ENCODE measurements at regions not wholly inside any gene's neighbourhood (a gene's known extent, or its start where the extent isn't known, plus 50 kb on each side); places are given as distances from the start of the nearest gene placed in this dataset.

DNA sequence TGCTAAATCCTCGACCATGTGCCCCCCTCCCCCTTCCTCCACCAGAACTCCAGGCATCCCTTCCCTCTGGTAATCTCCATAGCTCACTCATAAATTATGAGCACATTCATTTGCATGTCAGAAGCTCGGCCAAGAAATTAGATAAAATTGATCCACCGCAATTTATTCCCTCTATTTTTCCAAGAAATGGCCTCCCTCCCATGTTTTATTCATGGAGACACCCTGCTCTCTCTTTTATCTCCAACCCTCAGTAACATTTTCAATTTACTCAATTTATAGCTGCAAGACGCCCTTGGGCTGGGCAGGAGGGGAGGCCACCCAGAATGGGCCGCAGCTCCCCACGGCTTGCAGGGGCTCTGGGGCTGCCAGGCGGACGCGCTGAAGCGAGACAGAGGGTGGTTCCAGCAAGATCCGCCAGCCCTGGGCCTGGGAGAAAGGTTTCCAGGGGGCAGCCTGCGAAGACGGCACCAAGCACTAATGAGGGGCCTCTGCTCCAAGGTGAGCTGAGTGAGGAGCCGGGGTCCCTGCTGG lies 54.7 kb upstream of the ZNF423 start:
- Histone ChIP-seq H3K9me3 (ENCODE audit: severe bottlenecking) (no peaks in the 10 kb centered on the region), H3K4me3 (ENCODE audit: severe bottlenecking) (no peak overlapping the region), H3K36me3 (ENCODE audit: low read depth) (no peaks in the 10 kb centered on the region), H3K27me3 (ENCODE audit: insufficient read depth, poor library complexity, severe bottlenecking) (no peaks in the 10 kb centered on the region), H3K27ac (ENCODE audit: poor library complexity, severe bottlenecking) (no peak overlapping the region), H3K4me1 (ENCODE audit: insufficient read depth, poor library complexity, severe bottlenecking) (no peaks in the 10 kb centered on the region)
- TF ChIP-seq, protein P1, sequence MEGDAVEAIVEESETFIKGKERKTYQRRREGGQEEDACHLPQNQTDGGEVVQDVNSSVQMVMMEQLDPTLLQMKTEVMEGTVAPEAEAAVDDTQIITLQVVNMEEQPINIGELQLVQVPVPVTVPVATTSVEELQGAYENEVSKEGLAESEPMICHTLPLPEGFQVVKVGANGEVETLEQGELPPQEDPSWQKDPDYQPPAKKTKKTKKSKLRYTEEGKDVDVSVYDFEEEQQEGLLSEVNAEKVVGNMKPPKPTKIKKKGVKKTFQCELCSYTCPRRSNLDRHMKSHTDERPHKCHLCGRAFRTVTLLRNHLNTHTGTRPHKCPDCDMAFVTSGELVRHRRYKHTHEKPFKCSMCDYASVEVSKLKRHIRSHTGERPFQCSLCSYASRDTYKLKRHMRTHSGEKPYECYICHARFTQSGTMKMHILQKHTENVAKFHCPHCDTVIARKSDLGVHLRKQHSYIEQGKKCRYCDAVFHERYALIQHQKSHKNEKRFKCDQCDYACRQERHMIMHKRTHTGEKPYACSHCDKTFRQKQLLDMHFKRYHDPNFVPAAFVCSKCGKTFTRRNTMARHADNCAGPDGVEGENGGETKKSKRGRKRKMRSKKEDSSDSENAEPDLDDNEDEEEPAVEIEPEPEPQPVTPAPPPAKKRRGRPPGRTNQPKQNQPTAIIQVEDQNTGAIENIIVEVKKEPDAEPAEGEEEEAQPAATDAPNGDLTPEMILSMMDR (IDR thresholded peaks at IDR 0.05; ENCODE audit: poor library complexity, severe bottlenecking), result no peak
- DNase-seq (ENCODE audit: low spot score) (no peak), ATAC-seq (ENCODE audit: low read depth) (no peak)

DNA sequence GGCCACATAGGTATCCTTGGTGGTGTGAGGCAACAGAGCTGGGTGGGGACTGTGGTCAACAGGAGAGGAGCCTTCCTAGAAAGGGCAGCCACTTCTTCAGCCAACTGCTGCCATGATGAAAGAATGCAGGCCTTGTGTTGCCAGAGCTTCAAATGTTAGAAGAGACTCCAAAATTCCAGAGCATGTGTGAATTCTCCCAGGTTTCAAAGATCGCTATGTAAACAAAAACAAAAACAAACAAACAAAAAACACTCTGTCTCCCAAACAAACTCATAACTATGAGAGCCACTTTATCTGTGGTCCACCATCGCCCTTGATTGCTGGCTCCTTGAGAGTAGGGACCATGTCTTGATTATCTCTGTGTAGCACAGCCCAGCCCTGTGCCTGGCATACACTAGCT lies 55.5 kb upstream of the ZNF423 start:
- no peaks in the 10 kb centered on the region for H3K4me1 ChIP-seq (ENCODE audit: insufficient read depth, poor library complexity, severe bottlenecking)
- no peaks in the 10 kb centered on the region for H3K27me3 ChIP-seq (ENCODE audit: insufficient read depth, poor library complexity, severe bottlenecking)
- no peaks in the 10 kb centered on the region for H3K9me3 ChIP-seq (ENCODE audit: severe bottlenecking)
- no peaks in the 10 kb centered on the region for H3K36me3 ChIP-seq (ENCODE audit: low read depth)
- DNase-seq (ENCODE audit: low spot score) (no peak), ATAC-seq (ENCODE audit: low read depth) (no peak)
- TF ChIP-seq, protein P1 (IDR thresholded peaks at IDR 0.05; ENCODE audit: poor library complexity, severe bottlenecking), result no peak
- H3K27ac ChIP-seq (ENCODE audit: poor library complexity, severe bottlenecking), result no peak overlapping the region
- no peak overlapping the region for H3K4me3 ChIP-seq (ENCODE audit: severe bottlenecking)

DNA sequence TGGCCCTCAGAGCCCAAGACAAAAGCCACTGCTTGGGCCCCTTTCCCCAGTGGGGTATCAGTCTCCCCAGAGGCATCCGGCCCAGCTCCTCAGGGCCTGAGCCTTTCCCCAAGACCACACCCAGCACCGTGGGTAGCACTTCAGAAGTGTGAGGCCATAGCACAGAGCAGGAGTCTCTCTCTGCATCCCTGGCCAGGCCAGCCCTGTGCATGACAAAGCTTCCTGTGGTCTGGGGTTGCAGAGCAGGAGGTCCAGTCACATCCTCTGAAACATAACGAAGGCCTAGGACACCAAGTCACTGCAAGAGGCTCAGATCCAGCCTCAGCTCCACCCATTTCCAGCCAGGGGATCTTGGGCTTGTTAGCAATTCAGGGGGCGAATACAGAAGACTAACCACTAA lies 56.8 kb upstream of the ZNF423 start:
- Histone ChIP-seq H3K4me1 (ENCODE audit: insufficient read depth, poor library complexity, severe bottlenecking) (no peaks in the 10 kb centered on the region), H3K27me3 (ENCODE audit: insufficient read depth, poor library complexity, severe bottlenecking) (no peaks in the 10 kb centered on the region), H3K4me3 (ENCODE audit: severe bottlenecking) (no peak overlapping the region), H3K27ac (ENCODE audit: poor library complexity, severe bottlenecking) (no peak overlapping the region), H3K36me3 (ENCODE audit: low read depth) (no peaks in the 10 kb centered on the region), H3K9me3 (ENCODE audit: severe bottlenecking) (no peaks in the 10 kb centered on the region)
- DNase-seq (ENCODE audit: low spot score) (no peak), ATAC-seq (ENCODE audit: low read depth) (no peak)
- TF ChIP-seq, protein P1 (IDR thresholded peaks at IDR 0.05; ENCODE audit: poor library complexity, severe bottlenecking), result no peak

DNA sequence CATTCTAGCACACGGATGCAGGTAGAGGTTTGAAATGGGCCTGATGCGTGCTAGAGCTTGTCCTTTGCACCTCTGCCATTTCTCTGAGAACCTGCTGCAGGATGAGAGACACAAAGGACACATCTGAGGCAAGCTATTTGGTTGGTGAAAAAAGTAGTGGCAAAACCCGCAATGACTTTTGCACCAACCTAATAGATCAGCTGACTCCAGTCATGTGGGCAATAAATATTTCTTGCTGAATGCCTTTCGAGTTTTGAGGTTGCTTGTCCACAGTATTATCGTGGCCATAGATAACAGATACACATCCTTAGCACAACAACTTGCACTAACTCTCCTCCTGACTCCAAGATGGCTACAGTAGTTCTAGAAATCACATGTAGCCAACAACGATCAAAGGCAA lies 57.8 kb upstream of the ZNF423 start:
- no peak for DNase-seq (ENCODE audit: low spot score)
- H3K27ac ChIP-seq (ENCODE audit: poor library complexity, severe bottlenecking), result no peak overlapping the region
- no peaks in the 10 kb centered on the region for H3K4me1 ChIP-seq (ENCODE audit: insufficient read depth, poor library complexity, severe bottlenecking)
- H3K4me3 ChIP-seq (ENCODE audit: severe bottlenecking), result no peak overlapping the region
- TF ChIP-seq, protein P1 (IDR thresholded peaks at IDR 0.05; ENCODE audit: poor library complexity, severe bottlenecking), result no peak
- H3K9me3 ChIP-seq (ENCODE audit: severe bottlenecking), result no peaks in the 10 kb centered on the region
- no peaks in the 10 kb centered on the region for H3K27me3 ChIP-seq (ENCODE audit: insufficient read depth, poor library complexity, severe bottlenecking)
- H3K36me3 ChIP-seq (ENCODE audit: low read depth), result no peaks in the 10 kb centered on the region
- no peak for ATAC-seq (ENCODE audit: low read depth)

GRCh38 chr16:49914657-49915056 lies 58.7 kb upstream of the ZNF423 start:
- ATAC-seq (ENCODE audit: low read depth) (no peak), DNase-seq (ENCODE audit: low spot score) (no peak)
- Histone ChIP-seq H3K9me3 (ENCODE audit: severe bottlenecking) (no peaks in the 10 kb centered on the region), H3K27ac (ENCODE audit: poor library complexity, severe bottlenecking) (no peak overlapping the region), H3K4me3 (ENCODE audit: severe bottlenecking) (no peak overlapping the region), H3K4me1 (ENCODE audit: insufficient read depth, poor library complexity, severe bottlenecking) (no peaks in the 10 kb centered on the region), H3K36me3 (ENCODE audit: low read depth) (no peaks in the 10 kb centered on the region), H3K27me3 (ENCODE audit: insufficient read depth, poor library complexity, severe bottlenecking) (no peaks in the 10 kb centered on the region)
- TF ChIP-seq, protein P1 (IDR thresholded peaks at IDR 0.05; ENCODE audit: poor library complexity, severe bottlenecking), result no peak
